SK-N-DZ (cell line): ENCODE measurements at regions not wholly inside any gene's neighbourhood (a gene's known extent, or its start where the extent isn't known, plus 50 kb on each side); places are given as distances from the start of the nearest gene placed in this dataset.
"Not testable (repeated sequence)": the region's sequence is repeated elsewhere in the genome, so short reads cannot be mapped to it uniquely, and the experiment has no call there.

Experiments
- DNase-seq: peaks from one replicate; pipeline ENCODE4 v3.0.0-alpha.2; 2015; ENCODE audit warnings: low spot score

DNA sequence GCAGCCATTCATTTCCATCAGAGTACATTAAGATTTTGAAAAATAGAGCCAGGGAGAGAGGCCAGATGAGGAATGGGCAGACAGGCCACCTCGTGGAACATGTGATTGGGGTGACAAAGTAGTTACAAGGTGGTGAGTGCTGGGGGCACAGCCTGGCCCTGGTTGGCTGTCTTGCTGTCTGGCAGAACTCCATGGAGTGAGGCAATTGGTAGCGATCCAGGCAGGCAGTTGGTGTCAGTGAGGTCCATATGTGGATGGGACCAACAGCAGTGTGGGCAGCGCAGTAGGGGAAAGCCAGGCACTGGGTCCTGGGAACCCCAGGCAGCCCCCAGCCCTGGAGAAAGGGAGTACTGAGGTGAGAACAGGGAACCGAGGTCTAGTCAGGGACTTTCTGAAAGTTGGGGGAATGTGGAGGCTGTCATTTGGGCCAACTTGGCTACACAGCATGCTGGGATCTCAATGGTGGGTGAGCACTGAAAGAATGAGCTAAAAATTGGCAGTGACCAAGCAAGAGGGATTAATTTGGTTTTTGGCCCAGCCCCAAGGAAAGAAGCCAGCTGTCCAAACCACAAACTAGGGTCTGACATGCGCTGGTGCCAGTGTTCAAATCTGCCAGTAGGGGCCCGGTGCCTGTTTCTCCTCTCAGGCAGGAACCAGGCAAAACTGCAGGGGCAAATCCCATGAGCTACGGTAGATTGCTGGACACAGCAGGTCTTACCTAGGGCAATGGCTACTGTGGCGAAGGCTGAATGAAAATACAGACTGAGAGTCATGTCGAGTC lies 61.4 kb upstream of the E2F3 start:
- no peak for DNase-seq

DNA sequence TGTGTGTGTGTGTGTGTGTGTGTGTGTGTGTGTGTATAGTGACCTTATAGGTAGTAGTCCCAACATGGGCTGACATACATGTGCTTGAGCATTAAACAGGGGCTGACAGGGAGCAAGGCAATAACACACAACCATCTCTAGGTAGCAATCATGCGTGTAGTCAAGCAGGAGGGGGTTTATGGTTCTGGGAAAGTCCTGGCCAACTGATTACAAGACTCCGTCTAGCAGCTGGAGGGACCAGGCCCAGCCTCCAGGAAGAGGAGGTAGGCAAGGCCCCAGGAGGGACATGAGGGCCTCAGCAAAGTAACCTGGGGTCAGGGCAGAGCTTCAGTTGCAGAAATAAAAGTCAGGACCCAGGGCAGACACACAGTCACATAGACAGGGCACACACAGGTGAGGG lies 60.6 kb upstream of the E2F3 start:
- no peak for DNase-seq

DNA sequence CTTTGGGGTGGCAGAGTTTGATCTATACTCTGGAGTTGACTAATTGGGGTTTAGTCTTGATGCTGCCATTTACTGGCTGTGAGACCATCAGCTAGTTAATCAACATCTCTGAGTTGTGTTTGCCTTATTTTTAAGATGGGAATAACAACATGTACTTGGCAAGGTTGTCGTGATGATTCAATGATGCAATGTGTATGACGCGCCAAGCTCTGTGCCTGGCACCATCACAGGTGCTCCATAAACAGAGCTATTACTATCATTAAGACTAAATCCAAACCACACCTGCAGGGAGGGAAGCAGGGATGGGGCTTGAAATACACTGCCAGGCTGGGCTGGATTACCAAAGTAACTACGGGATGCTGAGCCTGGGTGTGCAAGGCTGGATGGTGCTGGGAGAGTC lies 60.1 kb upstream of the E2F3 start:
- no peak for DNase-seq

DNA sequence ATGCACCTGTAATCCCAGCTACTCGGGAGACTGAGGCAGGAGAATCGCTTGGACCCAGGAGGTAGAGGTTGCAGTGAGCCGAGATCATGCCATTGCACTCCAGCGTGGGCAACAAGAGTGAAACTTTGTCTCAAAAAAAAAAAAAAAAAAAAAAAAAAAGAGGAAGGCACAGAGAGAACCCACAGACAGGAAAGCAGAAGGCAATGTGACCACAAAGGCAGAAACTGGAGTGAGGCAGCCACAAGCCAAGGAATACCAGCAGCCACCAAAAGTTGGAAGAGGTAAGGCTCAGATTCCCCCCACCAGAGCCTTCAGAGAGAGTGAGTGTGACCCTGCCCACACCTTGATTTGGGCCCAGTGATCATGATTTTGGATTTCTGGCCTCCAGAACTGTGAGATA lies 54.7 kb upstream of the E2F3 start:
- not testable (repeated sequence) for DNase-seq

DNA sequence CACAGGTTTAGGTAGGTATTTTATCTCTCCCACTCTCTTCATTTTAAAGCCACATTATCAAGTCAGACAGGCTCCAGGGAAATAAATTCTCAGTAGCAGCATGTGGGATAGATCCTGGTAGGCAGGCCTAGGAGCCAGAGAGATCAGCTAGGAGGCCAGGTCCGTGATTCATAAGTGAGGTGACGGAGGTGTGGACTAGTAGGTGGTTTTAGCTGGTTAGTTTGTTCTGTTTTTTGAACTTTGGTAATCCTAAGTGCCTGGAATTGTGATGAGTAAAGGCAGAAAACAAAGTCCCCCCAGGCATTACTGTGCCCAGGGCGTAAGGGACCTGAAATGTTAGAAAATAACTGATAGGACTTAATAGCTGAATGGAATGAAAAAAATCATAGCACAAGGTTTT lies 53.6 kb upstream of the E2F3 start:
- no peak for DNase-seq

DNA sequence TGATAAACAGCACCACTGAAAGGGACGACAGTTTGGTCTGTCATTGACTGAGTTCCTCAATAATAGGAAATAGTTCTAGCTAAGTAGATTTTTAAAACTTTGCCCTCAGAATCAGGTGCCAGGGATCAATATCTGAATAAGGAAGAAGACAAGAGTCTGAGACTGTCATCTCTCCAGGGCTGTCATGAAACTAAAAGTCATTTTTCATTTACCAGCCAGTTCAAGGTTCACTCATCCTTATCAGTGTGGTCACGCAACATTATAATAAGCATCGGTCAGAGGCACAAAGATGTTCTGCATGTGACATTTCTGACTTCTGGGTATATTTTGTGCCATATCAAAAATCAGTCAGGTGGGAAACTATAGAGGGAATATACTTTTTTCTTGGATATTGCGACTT lies 52.5 kb upstream of the E2F3 start:
- DNase-seq, result no peak

DNA sequence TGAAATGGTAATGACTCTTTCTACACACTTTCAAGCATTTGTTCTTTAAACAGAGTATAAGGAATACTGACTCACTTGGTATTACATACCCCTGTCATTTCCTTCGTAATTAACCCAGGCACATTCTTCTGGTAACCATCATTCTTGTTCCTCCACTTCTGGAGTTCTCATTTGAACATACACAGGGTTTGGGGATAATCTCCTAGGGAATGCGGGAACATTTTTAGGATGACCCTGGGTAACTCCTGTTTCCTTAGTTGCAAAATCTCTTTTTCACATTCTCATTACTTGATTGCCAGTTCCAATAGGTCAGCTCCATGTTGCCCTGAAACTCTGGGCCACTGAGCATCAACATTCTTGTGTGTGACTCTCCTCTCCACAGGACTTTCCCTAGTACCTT lies 51.5 kb upstream of the E2F3 start:
- no peak for DNase-seq

DNA sequence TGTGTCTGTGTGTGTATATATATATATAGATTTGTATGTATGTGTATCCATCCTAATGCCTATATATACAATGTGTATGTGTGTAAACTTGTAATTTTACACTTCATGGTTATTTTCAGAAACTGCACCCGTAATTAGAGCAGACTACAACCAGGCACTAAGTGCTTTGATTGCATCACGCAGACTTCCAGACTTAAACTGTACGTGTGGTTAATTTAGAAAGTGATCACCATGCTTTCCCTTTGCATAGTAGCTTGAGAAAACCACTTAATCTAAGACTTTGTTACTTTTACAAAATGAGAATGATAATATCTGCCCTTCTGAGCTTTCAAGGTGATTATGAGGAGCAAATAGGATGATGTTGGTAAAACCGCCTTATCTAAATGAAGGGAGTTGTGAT lies 50.1 kb upstream of the E2F3 start:
- peak; percentile 24 for DNase-seq
